Small intestine (tissue), 7 donors: ENCODE measurements at regions not wholly inside any gene's neighbourhood (a gene's known extent, or its start where the extent isn't known, plus 50 kb on each side); places are given as distances from the start of the nearest gene placed in this dataset.
"Not testable (repeated sequence)": the region's sequence is repeated elsewhere in the genome, so short reads cannot be mapped to it uniquely, and the experiment has no call there.

Source experiments
- DNase-seq, 2 donors: peaks; one replicate each; pipeline versions ENCODE4 v3.0.0 to v3.0.0-alpha.2; 2013
- FAIRE-seq: peaks from 2 replicates; lab custom pipeline; 2012; peaks lifted over from hg19 to GRCh38; lab: Jason Lieb, UNC
- H3K27ac ChIP-seq, 3 donors: one replicate each; pipeline ENCODE4 v1.5.1; 2013; ENCODE audit warnings: low read length in 2 of 3, mild to moderate bottlenecking in 2 of 3, control low read depth in 1 of 3, inconsistent platforms in 1 of 3, low read depth in 1 of 3, moderate library complexity in 1 of 3
- H3K27me3 ChIP-seq, 3 donors: one replicate each; pipeline ENCODE4 v1.6.1; 2013; ENCODE audit warnings: low read length in 3 of 3, inconsistent platforms in 1 of 3; ENCODE audit not compliant: control insufficient read depth in 3 of 3, insufficient read depth in 3 of 3
- H3K36me3 ChIP-seq, 3 donors: one replicate each; pipeline ENCODE4 v1.6.1; 2013; ENCODE audit warnings: low read length in 3 of 3, inconsistent platforms in 1 of 3, low read depth in 1 of 3, mild to moderate bottlenecking in 1 of 3, moderate library complexity in 1 of 3; ENCODE audit not compliant: control insufficient read depth in 3 of 3, insufficient read depth in 2 of 3
- H3K4me1 ChIP-seq, 3 donors: one replicate each; pipeline ENCODE4 v1.6.1; 2013; ENCODE audit warnings: low read length in 2 of 3, inconsistent platforms in 1 of 3, low read depth in 1 of 3, mild to moderate bottlenecking in 1 of 3, moderate library complexity in 1 of 3; ENCODE audit not compliant: control insufficient read depth in 3 of 3, insufficient read depth in 2 of 3
- H3K4me3 ChIP-seq, 3 donors: one replicate each; pipeline ENCODE4 v1.5.1; 2013; ENCODE audit warnings: low read length in 3 of 3, control low read depth in 1 of 3, inconsistent platforms in 1 of 3, low read depth in 1 of 3, mild to moderate bottlenecking in 1 of 3, moderate library complexity in 1 of 3
- H3K9me3 ChIP-seq, 2 donors: one replicate each; pipeline ENCODE4 v1.6.1; 2013; ENCODE audit warnings: low read depth in 1 of 2, low read length in 1 of 2; ENCODE audit not compliant: control insufficient read depth in 2 of 2, insufficient read depth in 1 of 2
- WGBS, 3 donors: extraction: QIAGEN DNeasy Blood & Tissue Kit; methylation state at CpG; one replicate each; pipeline ENCODE4 v1.1.7; 2013; 5-methylcytosine and 5-hydroxymethylcytosine counted together
- donor health status: healthy with polysubstance abuse.
- donor health status: control.
- donor health status: control.
- donor health status: Bipolar disorder and iron deficiency.
- donor health status: healthy.

DNA sequence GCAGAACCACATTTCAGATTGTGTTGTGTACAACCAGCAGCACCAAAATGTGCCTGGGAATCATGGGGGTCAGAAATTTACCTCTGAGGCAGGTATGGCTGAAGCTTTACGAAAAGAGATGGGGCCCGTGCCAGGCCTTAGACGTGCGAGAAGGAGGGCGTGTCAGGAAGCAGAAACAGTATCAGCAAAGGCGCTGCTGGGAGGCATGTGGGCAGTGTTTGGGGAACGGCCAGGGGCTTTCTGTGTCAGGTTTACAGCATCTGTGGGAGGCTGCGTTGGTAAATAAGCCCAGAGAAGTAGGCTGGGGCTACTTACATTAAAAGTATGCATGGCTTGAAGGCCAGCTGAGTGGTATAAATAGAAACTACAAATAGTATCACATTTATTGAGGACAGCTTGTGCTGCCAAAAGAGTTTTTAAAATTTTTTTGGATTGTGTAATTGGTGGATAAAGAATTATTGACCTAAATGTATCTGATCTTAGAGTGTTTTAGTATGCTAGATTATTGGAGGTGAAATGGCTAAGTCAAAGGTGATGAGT, 120.5 kb upstream of the SIMC1 start:
- FAIRE-seq, H3K27ac ChIP-seq, H3K4me1 ChIP-seq, H3K4me3 ChIP-seq, DNase-seq, H3K36me3 ChIP-seq, H3K9me3 ChIP-seq, H3K27me3 ChIP-seq: not testable (repeated sequence)
- WGBS, 3 donors: 11 to 33% (median 32%) methylated on average over 2 of the region's 8 CpGs

DNA sequence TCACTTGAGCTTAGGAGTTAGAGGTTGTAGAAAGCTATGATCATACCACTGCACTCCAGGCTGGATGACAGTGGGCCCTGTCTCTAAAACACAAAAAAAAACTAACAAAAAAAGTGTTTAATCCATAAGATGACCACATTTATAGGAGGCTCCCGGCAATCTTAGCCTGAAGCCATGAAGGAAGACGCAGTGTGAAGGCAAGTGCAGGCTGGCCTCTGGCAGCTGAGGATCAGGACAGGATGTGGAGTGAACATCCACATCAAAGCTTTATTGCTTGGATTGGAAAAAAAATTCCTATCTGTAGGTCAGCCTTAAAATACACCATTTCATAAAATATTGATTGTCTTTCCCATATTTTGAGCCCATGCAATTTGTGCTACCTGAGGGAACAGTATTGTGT, 115.9 kb upstream of the SIMC1 start:
- H3K27ac ChIP-seq, H3K4me3 ChIP-seq, H3K9me3 ChIP-seq, FAIRE-seq, H3K27me3 ChIP-seq, DNase-seq, H3K4me1 ChIP-seq, H3K36me3 ChIP-seq: not testable (repeated sequence)
- 87 to 92% (median 91%) methylated on average over 2 of the region's 2 CpGs for WGBS, 3 donors

DNA sequence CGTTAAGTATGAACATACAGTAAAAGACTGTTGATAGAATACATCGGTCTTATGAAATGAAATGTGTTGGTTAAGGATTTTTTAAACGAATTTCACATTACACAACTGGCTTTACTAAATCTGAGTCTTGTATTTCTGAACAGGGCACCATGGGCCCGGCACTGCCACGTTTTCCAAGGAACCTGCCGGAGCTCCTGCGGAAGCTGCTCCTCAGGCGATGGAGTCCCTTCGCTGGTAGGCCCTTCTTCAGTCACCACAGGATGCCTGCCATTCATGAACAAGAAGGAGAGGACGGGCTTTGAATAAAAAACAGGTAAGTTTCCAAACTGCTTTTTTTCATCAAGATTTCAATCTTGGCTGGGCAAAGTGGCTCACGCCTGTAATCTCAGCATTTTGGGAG, 114.1 kb upstream of the SIMC1 start:
- not testable (repeated sequence) for H3K4me3 ChIP-seq, H3K9me3 ChIP-seq, DNase-seq, H3K4me1 ChIP-seq, H3K36me3 ChIP-seq, FAIRE-seq, H3K27ac ChIP-seq, H3K27me3 ChIP-seq
- 87 to 92% (median 90%) methylated on average over 10 to 11 of the region's 11 CpGs for WGBS, 3 donors

DNA sequence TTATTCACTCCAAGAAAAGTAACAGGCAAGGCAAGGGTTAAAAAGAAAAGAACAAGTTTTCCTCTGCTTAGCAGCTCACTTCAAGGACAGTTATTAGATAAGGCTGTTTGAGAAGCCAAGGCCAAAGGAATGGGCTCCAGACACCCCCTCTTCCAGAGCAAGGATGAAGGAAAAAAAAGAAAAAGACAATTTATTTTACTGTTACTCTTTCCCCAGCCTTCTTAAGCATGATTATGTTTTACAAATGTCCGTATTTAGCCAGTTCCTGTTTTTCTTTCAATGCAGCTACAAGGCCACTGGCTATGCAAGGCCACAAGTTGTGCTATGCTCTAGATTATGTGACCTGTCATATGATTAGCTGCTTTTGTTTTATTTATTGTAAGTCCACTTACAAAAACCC, 106.5 kb upstream of the SIMC1 start:
- H3K4me1 ChIP-seq: no peaks in the 10 kb centered on the region
- no peak overlapping the region for H3K4me3 ChIP-seq
- no peaks in the 10 kb centered on the region for H3K9me3 ChIP-seq
- 16 to 33% (median 28%) methylated on average over 1 of the region's 1 CpG for WGBS, 3 donors
- H3K27ac ChIP-seq: no peak overlapping the region
- FAIRE-seq (no peak), DNase-seq (no peak)
- no peaks in the 10 kb centered on the region for H3K36me3 ChIP-seq
- peaks cover 11 to 29% (median 15%) of the 10 kb centered on the region in 3 donors for H3K27me3 ChIP-seq

DNA sequence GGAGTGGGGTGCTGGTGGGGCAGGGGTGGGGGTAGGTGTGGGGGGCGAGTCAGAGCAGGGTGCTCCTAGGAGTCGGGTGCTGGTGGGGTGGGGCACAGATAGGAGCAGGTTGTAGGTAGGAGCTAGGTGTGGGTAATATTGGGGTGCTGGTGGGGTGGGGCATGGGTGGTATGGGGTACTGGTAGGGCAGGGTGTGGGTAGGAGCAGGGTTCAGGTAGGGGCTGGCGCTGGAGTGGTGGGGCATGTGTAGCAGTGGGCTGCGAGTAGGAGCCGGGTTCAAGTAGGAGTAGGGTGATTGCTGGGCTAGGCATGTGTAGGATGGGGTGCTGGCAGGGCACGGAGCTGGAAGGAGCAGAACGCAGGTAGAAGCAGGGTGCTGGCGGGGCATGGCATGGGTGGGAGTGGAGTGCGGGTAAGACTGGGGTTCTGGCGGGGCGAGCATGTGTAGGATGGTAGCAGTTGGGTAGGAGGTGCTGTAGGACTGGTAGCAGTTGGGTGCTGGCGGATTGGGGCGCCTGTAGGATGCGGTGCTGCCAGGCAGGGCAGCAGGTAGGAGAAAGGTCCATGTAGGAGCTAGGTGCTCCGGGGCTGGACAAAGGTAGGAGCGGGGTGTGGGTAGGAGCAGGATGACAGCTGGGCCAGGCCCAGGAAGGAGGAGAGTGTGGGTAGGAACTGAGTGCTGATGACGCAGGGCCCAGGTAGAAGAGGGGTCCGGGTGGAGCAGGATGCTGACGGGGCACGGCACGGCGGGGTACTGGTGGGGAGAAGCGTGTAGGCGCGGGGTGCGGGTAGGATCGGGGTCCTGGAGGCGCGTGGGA, 105.5 kb upstream of the SIMC1 start:
- Histone ChIP-seq H3K27ac (no peak overlapping the region), H3K27me3 (peaks cover 11 to 29% (median 15%) of the 10 kb centered on the region in 3 donors), H3K36me3 (no peaks in the 10 kb centered on the region), H3K9me3 (no peaks in the 10 kb centered on the region), H3K4me3 (no peak overlapping the region), H3K4me1 (no peaks in the 10 kb centered on the region)
- WGBS, 3 donors: 46 to 53% (median 51%) methylated on average over 29 of the region's 29 CpGs
- DNase-seq: no peak
- FAIRE-seq: no peak

DNA sequence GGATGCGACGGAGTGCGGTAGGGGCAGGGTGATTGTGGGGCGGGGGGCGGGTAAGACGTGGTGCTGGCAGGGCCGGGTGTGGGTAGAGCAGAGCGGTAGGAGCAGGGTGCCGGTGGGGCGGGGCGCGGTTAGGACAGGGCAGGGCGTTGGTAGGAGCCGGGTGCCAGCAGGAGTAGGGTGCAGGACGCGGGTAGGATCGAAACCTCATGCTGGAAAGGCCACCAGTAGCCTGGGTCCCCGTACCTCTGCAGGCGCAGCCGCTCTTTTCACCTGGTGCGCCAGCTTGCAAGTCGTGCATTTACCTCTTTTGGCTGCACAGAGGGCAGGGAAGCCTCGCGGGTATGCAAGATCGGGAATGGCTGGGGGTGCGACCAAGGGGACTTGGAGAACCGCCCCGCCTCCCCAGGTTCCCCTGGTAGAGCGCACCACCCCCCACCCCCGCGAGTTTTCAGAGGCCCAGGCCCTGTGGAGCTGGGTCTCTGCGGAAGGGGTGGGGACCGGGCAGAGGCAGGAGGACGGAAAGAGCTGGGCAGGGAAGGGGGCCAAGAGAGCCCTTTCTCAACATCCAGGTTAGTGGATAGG, 104.8 kb upstream of the SIMC1 start:
- H3K36me3 ChIP-seq: no peaks in the 10 kb centered on the region
- no peaks in the 10 kb centered on the region for H3K4me1 ChIP-seq
- no peak overlapping the region for H3K4me3 ChIP-seq
- DNase-seq: no peak
- WGBS, 3 donors: 3 to 5% (median 3%) methylated on average over 25 to 34 of the region's 34 CpGs
- H3K9me3 ChIP-seq: no peaks in the 10 kb centered on the region
- FAIRE-seq: no peak
- no peak overlapping the region for H3K27ac ChIP-seq
- peaks cover 11 to 29% (median 15%) of the 10 kb centered on the region in 3 donors for H3K27me3 ChIP-seq

DNA sequence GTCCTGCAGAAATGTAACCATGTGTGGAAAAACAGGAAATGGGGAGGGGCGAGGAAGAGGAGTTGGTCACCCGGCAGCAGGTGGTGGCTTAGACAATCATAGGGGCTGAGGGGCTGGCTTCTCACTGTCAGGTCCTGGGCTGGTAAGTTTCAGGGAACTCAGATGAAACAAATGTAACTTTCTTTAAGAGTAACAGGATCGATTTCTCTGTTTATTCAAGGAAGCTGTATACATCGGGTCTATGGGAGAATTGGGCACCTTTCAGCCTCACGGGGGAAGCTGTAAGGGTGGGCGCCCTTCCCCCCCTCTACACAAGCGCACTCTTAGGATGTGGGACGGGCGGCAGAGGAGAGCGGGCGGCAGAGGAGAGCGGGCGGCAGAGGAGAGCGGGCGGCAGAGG, 104.3 kb upstream of the SIMC1 start:
- H3K36me3 ChIP-seq: no peaks in the 10 kb centered on the region
- H3K4me3 ChIP-seq: no peak overlapping the region
- DNase-seq: no peak
- no peaks in the 10 kb centered on the region for H3K4me1 ChIP-seq
- H3K27me3 ChIP-seq: peaks cover 11 to 29% (median 15%) of the 10 kb centered on the region in 3 donors
- H3K27ac ChIP-seq: no peak overlapping the region
- WGBS, 3 donors: 28 to 32% (median 30%) methylated on average over 9 to 15 of the region's 15 CpGs
- no peak for FAIRE-seq
- no peaks in the 10 kb centered on the region for H3K9me3 ChIP-seq

DNA sequence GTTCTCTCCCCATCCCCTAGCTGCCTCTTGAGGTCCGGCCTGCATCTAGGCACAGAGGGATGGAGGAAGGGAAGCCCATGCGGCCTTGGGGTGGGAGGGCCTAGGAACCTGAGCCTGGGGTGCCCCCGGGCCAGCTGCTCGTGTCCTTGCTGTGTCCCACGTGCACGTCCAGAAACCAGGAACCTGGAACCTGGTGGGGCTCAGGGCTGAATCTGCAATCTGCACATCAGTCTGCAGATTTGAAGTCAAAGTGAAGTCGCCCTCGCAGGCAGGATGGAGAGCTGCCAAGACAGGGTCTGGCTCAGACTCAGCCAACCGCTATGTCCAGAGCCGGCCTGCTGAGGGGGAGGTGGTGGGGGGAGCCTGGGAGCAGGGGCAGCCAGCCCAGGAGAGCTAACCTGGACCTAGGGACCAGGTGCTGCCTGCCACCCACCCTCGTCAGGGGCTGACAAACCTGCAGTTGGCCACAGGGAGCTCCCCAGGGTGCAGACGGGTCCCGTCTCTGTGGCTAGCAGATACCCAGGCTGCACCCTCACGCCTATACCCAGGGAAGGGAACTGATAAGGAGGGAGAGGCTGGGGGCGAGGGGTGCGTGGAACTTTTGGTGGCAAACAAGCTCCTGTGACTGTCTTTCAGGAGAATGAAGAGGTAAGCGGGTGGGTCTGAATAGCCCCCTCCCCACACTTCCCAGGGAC, 103.5 kb upstream of the SIMC1 start:
- DNase-seq (no peak), FAIRE-seq (no peak)
- H3K4me1 ChIP-seq: no peaks in the 10 kb centered on the region

More for the DNA sequence above, 103.5 kb upstream of the SIMC1 start:
- H3K4me3 ChIP-seq: no peak overlapping the region
- WGBS, 3 donors: 43 to 50% (median 48%) methylated on average over 16 to 17 of the region's 17 CpGs
- H3K36me3 ChIP-seq: no peaks in the 10 kb centered on the region
- no peak overlapping the region for H3K27ac ChIP-seq
- H3K27me3 ChIP-seq: peaks cover 11 to 29% (median 15%) of the 10 kb centered on the region in 3 donors
- no peaks in the 10 kb centered on the region for H3K9me3 ChIP-seq
